Activated CD4-positive, alpha-beta T cell treated with anti-CD3 and anti-CD28 coated beads for 24 hours (primary cell): ENCODE measurements at regions not wholly inside any gene's neighbourhood (a gene's known extent, or its start where the extent isn't known, plus 50 kb on each side); places are given as distances from the start of the nearest gene placed in this dataset.

ENCODE experiments used
- DNase-seq, 2 donors: peaks; one replicate each; pipeline ENCODE4 v3.0.0-alpha.2; 2020; ENCODE audit warnings: low read depth in 2 of 2

DNA sequence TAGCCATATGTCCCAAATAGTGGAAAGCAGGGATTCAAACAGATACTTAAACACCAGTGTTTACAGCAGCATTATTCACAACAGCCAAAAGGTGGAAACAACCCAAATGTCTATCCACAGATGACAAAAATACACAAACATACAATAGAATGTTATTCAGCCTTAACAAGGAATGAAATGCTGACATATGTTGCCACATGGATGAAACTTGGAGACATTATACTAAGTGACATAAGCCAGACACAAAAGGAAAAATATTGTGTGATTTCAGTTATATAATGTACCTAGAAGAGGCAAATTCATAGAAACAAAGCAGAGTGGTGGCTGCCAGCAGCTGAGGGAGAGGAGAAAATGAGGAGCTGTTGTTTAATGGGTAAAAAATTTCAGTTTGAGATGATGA is 533.9 kb upstream of the FZD8 start:
- DNase-seq: no peak

DNA sequence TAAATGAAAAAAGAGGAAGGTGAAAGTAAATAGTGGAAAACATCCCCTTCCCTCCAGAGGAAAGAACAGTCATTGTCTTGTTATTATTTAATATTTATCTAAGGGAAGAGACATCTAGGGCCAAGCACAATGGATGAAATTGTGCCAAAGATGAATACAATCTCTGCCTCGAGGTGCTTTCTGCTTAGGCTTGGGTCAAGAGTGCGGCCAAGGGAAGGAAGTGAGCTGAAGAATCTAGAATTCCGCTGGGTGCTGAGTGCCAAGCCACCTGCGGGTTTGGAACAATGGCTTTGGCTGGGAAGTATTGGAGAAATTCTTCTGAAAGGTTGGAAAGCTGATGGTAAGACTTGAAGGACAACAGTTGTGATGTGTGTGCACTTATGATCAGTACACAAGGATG is 531.3 kb upstream of the FZD8 start:
- DNase-seq: no peak

DNA sequence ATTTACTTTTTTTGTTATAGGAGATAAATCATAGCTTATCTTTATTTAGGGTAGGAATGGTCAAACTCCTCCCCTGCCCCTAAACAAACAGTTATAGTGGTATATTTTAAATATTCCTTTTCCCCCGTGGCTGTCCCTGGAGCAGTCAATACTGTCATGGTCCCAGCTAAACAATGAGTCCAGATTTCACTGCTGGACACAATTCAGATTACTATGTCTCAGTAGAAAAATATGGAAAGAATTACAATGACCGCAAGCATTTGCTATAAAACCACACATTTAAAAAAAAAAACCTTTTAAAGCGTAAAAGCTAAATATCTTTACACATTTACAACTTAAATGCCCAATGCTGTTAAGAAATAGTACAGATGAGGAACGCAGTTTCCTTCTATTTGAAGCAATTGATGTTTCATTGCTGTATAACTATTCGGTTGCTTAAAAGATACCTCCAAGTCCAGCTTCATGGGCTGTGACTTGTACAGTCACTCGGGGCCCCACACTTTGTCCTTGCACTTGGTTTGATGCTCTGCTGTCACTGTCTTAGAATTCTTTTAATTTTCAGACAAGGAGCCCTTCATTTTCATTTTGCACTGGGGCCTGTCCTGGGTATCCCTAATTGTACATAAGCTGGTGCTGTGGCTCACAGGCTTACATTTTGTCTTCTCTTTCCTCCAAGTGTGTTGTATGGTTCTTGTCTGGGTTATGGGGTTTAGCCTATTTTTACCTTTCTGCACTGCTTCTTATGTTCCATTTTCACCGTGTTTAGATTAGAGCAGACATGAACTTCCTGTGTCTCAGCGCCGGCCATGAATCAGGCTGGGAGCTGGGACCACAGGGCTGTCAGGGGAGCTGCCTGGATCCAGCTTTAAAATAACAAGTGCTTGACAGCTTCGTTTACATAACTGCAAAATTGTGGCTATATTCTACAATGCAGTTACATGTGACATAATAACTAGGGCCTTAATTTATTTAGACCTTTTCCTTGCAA is 530.2 kb upstream of the FZD8 start:
- DNase-seq: no peak

DNA sequence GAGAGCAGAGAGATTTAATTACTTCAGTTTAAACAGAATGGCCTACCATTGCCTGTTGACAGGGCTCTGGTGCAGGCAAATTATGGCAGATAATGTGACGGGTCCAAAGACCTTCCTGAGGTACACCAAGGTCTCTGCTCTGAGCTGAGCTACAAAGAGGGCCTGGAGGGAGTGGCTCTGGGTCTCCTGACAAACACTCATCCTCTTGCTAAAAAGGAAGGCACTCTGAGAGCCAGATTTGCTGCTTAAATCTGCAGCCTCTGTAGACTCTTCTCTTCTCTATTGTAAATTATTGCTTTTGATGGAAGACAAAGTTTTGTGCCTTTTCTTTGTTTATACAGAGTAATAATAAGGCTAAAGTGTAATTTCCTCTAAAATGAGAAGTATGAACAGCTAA is 529.5 kb upstream of the FZD8 start:
- no peak for DNase-seq

DNA sequence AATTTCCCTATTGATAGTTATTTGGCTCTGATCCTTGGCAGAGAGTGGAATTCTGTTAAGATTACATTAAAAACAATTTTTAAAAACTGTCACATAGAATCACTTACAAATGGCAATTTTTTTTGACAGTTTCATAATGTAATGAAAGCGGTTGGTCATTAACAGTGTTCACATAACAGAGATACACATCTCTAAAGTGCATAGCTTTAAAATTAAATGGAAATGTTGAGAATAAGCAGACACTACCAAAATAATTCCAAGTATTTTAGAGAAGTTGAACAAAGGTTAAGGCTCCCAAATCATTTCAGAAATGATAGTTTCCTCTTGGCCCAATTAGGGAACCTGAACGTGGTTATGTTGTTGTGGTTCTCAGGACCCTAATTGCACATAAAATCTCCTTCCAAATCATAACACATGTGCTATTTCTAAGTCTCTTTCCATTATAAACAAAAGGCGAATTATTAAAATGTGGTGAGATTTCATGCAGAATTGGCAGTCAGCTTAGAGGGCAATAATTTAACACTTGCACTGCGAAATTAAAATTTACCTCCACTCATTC is 528.9 kb upstream of the FZD8 start:
- DNase-seq: no peak

DNA sequence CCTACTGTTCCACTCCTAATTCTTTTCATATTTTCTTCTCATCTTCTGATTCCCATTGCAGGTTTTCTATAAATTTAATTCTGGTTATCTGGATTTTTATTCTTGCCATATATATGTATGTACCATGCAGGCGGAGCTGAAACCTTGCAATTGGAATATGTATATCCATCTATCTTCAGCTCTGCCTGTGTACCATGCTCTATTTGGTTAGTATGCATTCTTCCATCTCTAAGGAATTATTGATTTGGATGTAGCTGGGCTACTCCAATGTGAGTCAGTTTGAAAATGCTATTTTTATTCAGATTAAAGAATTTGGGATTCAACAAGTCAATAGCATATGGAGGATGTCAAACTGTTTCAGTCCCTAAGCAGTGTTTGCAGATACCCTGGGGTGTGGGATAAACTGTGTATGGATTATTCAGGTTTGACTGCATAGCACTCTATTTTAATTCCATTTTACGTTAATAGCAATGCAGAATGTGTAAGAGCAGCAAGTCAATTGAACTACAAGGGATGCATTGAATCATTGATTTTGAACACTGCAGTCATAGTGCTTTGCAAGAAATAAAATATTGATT is 528.1 kb upstream of the FZD8 start:
- DNase-seq: no peak

DNA sequence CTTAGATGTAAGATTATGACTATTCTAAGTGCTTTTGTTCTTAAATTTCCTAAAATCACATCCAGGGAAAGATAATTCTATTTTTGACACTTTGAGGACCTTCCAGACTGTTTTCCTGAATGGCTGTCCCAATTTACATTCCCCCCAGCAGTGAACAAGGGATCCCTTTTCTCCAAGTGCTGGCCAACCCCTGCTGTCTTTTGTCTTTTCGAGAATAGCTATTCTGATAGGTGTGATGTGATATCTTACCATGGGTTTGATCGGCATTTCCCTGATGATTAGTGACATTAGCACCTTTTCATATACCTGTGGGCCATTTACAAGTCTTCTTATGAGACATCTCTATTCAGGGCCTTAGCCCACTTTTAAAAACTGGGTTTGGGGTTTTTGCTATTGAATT is 526.7 kb upstream of the FZD8 start:
- DNase-seq: no peak

DNA sequence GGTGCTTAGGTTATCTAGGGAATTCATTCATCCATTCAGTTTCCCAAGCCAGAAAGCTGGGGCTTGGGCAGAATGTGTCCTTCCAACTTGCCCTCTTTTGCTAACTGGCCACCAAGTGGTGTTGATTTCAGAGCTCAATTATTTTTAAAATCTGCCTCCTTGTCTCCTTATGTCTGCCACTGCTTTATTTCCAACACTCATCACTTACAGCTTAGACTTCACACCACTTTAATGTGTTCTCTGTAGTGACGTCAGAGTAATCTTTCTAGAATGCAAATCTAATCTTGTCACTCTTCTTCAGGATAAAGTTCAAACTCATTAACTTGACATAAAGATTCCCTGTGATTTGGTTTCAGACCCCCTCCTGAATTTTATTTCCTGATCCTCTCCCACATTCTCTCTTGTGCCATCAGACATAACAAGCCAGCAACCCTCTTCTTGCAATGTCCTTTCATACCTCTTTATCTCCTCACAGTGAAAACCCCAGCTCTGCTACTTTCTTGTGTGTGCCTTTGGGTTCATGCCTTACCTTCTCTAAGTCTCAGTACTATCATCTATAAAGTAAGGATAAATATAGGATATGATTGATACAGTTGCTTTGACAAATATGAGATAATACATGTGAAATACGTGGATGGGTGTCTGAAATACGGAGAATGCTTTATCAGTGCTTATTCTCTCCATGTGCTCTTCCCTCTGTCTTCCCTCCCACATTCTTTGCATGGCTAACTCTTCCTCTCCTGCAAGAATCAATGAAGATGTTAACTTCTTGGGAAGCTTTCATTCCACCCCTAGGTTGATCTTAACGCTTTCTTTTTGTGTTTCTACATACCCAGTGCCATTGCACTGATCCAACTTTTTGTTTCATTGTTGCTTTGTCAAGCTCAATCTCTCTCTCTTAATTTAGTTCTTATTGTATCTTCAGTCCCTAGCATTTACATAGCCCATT is 522.7 kb upstream of the FZD8 start:
- DNase-seq: no peak

DNA sequence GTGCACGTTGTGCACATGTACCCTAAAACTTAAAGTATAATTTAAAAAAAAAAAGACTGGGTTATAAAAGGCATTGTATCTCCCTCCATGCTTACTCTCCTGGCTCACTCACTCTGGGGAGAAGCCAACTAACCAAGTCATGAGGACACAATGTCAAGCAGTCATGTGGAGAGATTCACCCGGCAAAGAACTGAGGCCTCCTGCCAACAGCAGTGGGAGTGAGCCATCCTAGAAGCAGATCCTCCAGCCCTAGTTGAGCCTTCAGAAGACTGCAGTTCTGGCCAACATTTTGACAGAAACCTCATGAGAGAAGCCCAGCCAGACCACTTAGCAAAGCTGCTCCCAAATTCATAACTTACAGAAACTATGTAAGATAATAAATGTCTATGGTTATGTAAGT is 521.7 kb upstream of the FZD8 start:
- DNase-seq: no peak

DNA sequence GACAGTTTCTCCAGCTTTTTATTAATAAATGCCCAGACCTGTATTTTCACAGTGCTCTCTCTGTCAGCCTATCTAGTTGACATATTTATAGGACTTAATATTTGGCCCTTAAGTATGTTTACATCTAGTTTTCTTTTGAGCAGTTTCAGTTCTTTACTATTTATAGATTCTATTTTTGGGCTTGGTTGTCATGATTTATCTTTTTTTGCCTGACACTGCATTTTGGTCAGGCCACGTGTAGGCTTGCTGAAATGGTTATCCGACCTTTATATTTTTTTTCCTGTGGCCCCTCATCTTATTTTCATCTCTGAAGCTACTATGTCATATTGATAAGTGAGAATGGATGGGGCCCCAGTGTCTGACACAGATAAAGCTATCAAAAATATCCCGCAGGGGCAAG is 515.4 kb upstream of the FZD8 start:
- no peak for DNase-seq

DNA sequence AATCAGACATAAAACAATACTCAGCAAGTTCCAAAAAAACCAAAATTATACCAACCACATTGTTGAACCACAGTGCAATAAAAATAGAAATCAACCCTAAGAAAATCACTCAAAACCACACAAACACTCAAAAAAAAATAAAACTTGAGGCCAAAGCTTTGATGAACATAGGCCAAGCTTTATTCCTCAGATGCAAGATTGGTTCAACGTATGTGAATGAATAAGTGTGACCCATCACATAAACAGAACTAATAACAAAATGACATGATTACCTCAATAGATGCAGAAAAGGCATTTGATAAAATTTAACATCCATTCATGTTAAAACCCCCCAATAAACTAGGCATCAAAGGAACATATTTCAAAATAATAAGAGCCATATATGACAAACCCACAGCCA is 506.1 kb upstream of the FZD8 start:
- DNase-seq: no peak

DNA sequence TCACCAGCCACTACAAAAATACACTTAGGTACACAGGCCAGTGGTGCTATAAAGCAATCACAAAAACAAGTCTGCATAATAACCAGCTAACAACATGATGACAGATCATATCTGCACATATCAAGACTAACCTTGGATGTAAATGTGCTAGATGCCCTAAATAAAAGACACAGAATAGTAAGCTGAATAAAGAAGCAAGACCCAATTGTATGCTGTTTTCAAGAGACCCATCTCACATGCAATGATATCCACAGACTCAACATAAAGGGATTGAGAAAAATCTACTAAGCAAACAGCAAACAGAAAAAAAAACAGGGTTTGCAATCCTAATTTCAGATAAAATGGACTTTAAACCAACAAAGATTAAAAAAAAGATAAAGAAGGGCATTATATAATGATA is 505.4 kb upstream of the FZD8 start:
- no peak for DNase-seq

DNA sequence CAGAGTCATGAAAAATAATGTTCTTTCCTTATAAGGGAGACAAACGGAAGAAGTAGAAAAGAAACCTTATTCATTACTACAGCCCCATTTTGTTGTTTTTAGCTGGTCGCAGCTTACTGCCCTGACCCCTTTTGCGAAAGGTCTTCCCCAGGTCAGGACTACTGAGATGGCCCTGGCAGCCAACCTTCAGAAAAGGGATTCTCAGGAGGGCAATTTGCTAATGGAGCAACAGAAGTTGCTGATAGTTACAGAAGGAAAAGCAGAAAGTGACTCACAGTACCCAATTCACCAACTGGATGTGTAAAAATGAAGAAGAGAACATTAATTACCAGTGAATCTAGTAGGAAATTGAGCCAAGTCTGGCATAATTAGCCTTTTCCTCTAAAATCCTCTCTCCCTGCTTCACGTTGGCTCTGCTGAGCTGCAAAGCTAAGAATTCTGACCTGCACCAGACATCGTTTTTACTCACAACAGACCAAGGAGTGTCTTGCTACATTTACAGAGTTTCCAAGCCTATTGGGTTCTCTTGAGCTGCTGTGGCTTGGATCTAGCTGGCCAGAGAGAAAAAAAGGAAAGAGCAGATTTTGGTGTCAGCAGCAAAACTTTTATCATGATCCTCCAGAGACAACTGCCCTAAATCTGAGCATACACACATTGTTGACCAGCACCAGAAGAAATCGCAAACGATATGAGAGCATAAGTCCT is 499.9 kb upstream of the FZD8 start:
- no peak for DNase-seq

DNA sequence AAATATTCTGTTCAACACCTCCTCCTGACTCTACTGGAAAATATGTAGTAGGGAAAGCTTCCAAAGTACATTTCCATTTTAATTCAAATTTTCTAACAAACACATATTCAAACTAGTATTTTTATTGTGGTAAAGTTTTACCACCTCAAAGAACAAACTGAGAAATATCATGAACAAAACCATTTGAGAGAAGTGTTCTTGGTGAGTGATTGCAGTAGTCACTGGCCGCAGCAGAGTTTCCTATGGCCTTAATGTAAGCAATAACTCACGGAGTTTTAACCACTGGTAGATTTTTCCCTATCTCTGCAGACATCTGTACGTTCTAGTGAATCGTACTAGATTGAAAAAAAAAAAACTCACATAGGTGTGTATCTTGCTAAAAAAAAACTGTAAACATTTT is 487.0 kb upstream of the FZD8 start:
- no peak for DNase-seq

DNA sequence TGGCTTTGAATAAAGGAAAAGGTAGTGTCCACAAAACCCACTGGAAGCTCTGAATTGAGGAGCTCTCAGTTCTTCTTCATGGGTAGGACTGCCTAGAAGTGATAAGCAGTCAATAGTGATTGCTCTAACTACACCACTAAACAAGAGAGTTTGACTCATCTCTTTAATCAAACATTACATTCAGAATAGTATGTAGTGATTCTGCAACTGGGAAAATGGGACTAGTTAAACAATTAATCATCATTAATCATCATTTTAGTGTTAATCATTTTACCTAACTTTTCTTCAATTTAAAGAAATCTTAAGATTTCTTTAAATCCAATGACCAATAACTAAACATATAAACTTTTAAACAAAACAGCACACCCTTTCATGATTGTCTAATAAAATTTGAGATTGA is 484.0 kb upstream of the FZD8 start:
- DNase-seq: no peak

DNA sequence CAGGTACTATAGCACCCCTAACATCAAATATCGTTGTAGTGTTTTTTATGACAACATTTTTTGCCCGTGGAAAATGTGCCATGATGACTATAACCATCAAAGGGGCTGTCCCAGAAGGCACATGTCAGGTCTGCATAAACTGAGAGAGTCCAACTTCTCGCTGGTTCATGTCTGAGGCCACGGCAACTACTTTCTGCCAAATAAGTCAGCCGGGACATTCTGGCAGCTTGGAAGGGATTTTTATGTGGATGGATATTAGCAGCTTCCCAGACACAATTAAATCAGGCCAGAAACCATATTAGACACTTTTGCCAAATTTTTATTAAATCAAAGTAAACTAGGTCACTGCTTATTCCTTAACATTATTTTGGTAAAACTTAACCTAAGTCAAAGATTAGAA is 477.4 kb upstream of the FZD8 start:
- no peak for DNase-seq

DNA sequence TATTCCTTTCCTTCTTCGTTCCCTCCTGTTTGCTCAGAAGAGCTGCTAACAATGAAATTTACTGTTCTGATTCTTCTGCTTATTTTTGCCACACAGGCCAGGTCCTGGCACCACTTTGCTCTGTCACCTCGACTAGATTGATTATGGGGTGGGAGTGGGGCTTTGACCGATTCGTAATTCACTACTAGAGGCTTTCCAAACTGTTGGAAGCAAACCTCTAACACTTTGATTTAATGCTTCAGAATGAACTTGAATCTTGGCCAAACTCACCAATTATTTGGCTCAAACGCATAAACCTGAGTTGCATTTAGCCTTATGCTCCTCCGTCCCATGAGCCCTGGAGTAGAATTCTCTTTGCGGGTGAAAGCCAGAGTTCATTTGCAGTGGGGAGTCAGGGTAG is 476.2 kb upstream of the FZD8 start:
- DNase-seq: no peak

DNA sequence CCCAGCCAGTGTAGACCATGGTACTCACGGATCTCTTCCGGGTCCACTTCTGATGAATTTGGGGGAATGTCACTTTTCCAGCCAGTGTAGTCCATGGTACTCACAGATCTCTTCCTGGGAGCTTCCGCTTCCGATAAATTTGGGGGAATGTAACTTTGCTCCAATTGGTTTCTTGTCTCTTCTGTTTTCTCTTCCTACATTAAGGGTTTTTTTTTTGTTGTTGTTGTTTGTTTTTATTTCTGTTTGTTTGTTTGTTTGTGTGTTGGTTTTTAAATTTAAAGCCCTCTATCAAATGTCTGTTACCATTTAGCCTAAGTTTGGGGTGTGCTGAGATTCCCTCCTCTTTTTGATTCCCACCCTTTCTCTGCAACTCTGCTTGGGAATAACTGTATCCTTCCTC is 475.8 kb upstream of the FZD8 start:
- DNase-seq: no peak

DNA sequence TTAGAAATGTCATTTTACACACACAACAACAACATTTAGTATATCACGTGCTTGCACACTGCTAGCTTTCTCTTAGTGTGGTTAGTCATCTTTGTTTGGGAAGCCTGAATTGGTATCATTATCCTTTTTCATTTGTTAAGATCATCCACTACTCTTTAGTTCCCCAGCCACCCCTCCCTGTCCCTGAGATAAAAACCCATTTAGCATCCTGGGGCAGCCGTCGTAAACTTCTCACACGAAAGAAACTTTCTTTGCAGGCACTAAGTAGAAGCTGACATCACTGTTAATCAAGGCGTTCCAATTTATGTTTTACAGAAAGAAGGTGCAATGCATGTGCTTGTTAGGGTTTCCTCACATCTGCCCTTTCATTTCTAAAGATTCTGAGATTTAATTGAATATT is 475.1 kb upstream of the FZD8 start:
- no peak for DNase-seq

DNA sequence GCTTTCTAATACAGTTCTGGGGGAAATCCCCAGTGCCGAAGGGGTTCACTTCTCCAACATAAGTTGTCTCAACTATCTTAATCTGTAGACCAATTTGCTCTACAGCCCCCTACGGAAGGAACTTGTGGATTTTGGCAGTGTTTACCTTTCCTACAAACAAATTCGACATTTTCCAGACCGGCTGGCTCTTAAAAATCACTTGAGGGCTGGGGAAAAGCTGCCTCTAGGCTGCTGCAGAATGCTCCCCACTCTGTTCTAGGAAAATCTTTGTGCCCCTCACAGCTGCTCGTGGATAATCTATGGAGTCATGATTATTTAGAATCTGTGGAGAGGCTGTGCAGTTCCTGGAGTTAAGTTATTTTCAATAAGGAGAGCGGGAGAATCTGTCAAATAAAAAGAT is 474.6 kb upstream of the FZD8 start:
- DNase-seq: no peak

DNA sequence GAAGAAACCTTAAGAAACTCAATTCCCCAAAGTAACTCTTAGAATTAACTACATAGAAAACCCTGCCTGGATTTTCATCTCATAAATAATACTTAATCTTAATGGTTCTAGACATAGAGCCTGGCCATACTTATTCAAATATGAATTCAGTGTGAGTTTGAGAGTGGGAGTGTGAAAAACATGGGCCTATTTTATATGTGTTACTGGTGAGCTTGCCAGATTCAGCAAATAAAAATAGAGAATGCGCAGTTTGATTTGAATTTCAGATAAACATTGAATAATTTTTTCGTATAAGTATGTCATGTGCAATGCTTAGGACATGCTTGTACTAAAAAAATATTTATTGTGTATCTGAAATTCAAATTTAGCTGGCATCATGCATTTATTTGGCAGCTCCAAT is 473.9 kb upstream of the FZD8 start:
- DNase-seq: no peak

DNA sequence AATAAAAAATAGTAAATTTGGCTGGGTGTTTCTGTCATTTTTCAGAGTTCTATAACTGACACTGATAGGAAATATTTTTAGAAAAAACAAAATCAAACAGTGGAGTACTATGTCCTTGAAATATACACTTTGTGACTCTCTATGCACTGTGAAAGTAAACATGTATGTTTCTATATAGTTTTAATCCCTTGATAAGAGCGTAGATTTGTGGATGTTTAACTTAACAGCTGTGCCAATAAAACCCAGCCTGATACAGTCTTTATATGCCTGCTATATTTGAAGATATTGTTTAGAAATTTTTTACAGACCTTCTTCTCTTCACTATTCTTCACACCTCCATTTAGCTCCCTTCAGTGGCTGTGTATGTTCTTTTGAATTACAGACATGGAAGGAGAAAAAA is 473.3 kb upstream of the FZD8 start:
- no peak for DNase-seq
